B cell (primary cell): ENCODE measurements at regions not wholly inside any gene's neighbourhood (a gene's known extent, or its start where the extent isn't known, plus 50 kb on each side); places are given as distances from the start of the nearest gene placed in this dataset.

ENCODE experiments used
- ATAC-seq: fragments of 200-7000 bp; cut with Tn5 transposase; one replicate; pipeline ENCODE4 v1.10.0; 2021; ENCODE audit warnings: low read depth, mild to moderate bottlenecking, moderate number of reproducible peaks, moderate library complexity
- CTCF ChIA-PET: fragments of 350-600 bp; sonication (Branson Sonifier 250); formaldehyde crosslinking; loops from one replicate; lab custom pipeline; 2021; ENCODE audit warnings: antibody characterized with exemption, inconsistent platforms; lab: Charles Lee
- POLR2A ChIA-PET: fragments of 350-600 bp; sonication (Branson Sonifier 250); formaldehyde crosslinking; loops from one replicate; lab custom pipeline; 2021; ENCODE audit warnings: antibody characterized with exemption; lab: Charles Lee
- DNase-seq: peaks from one replicate; pipeline ENCODE4 v3.0.0; 2013
- H2AFZ ChIP-seq: 2 replicates; pipeline ENCODE4 v1.6.1; 2012; ENCODE audit warnings: mild to moderate bottlenecking, low read depth, low read length; ENCODE audit not compliant: insufficient read depth, poor library complexity, severe bottlenecking
- H3K27ac ChIP-seq, 2 donors: 1 replicate in 1 of 2; 2 replicates in 1 of 2; pipeline ENCODE4 v1.5.1; 2012 to 2013; ENCODE audit warnings: low read length in 2 of 2, mild to moderate bottlenecking in 2 of 2, moderate library complexity in 1 of 2
- H3K27me3 ChIP-seq, 4 experiments: fragments of 200-600 bp in 1 of 4; sonication (generic) in 1 of 4; replicated peaks in 1 of 4; 1 replicate in 2 of 4; 2 replicates in 2 of 4; pipeline versions ENCODE4 v1.6.1 to v1.7.0; 2013 to 2016; ENCODE audit warnings: low read length in 3 of 4, mild to moderate bottlenecking in 2 of 4, mixed read lengths in 1 of 4, moderate library complexity in 1 of 4; ENCODE audit not compliant: insufficient read depth in 4 of 4, control insufficient read depth in 3 of 4; ENCODE audit errors: control extremely low read depth in 1 of 4
- H3K36me3 ChIP-seq, 2 experiments: replicated peaks in 1 of 2; 1 replicate in 1 of 2; 2 replicates in 1 of 2; pipeline versions ENCODE4 v1.6.1 to v1.7.1; 2013; ENCODE audit warnings: low read length in 1 of 2; ENCODE audit not compliant: insufficient read depth in 2 of 2, control insufficient read depth in 1 of 2; ENCODE audit errors: control extremely low read depth in 1 of 2, extremely low read depth in 1 of 2
- H3K4me1 ChIP-seq, 2 donors: fragments of 200-600 bp in 1 of 2; sonication (generic) in 1 of 2; 1 replicate in 1 of 2; 2 replicates in 1 of 2; pipeline versions ENCODE4 v1.5.1 to v1.6.1; 2013 to 2017; ENCODE audit warnings: low read length in 2 of 2; ENCODE audit not compliant: control insufficient read depth in 2 of 2, insufficient read depth in 2 of 2
- H3K4me2 ChIP-seq: replicated peaks from 2 replicates; pipeline ENCODE3; 2012; ENCODE audit warnings: mild to moderate bottlenecking, low read depth, low read length; ENCODE audit not compliant: poor library complexity, severe bottlenecking
- H3K4me3 ChIP-seq, 5 experiments: fragments of 200-600 bp in 1 of 5; sonication (generic) in 1 of 5; 1 replicate in 3 of 5; 2 replicates in 2 of 5; pipeline versions ENCODE4 v1.5.1 to v1.7.0; 2011 to 2016; ENCODE audit warnings: low read length in 4 of 5, mild to moderate bottlenecking in 4 of 5, low read depth in 2 of 5, control low read depth in 1 of 5, moderate library complexity in 1 of 5; ENCODE audit not compliant: insufficient read depth in 1 of 5; ENCODE audit errors: control extremely low read depth in 1 of 5, extremely low read depth in 1 of 5
- H3K79me2 ChIP-seq: fragments of 200-600 bp; sonication (generic); one replicate; pipeline ENCODE4 v1.6.0; 2016; ENCODE audit warnings: low read length; ENCODE audit not compliant: control insufficient read depth, insufficient read depth
- H3K9ac ChIP-seq: fragments of 200-600 bp; sonication (generic); 2 replicates; pipeline ENCODE4 v1.6.1; 2017; ENCODE audit warnings: mild to moderate bottlenecking, low read length, moderate library complexity
- H3K9me3 ChIP-seq, 3 donors: one replicate each; pipeline versions ENCODE4 v1.6.1 to v1.7.1; 2013; ENCODE audit warnings: low read length in 2 of 3; ENCODE audit not compliant: control insufficient read depth in 2 of 3, insufficient read depth in 1 of 3; ENCODE audit errors: control extremely low read depth in 1 of 3
- H4K20me1 ChIP-seq: 2 replicates; pipeline ENCODE4 v1.6.0; 2012; ENCODE audit warnings: mild to moderate bottlenecking, low read length; ENCODE audit not compliant: insufficient read depth, control insufficient read depth, poor library complexity, severe bottlenecking
- H3K27ac Mint-ChIP-seq: one replicate; pipeline ENCODE4 v1.8.0; 2021; ENCODE audit warnings: mixed read lengths
- H3K27me3 Mint-ChIP-seq: one replicate; pipeline ENCODE4 v1.8.0; 2021; ENCODE audit warnings: mixed read lengths
- H3K4me1 Mint-ChIP-seq: one replicate; pipeline ENCODE4 v1.8.0; 2021; ENCODE audit warnings: mixed read lengths
- H3K4me3 Mint-ChIP-seq: one replicate; pipeline ENCODE4 v1.8.0; 2021; ENCODE audit warnings: mixed read lengths
- H3K9me3 Mint-ChIP-seq: one replicate; pipeline ENCODE4 v1.8.0; 2022; ENCODE audit warnings: mixed read lengths; ENCODE audit not compliant: insufficient read depth
- CTCF ChIP-seq: fragments of 200-600 bp; IDR thresholded peaks from one replicate; pipeline ENCODE4 v1.8.0; 2022; ENCODE audit warnings: antibody characterized with exemption, mild to moderate bottlenecking
- EZH2 ChIP-seq: IDR thresholded peaks from 2 replicates; pipeline ENCODE4 v1.6.1; 2012; ENCODE audit warnings: borderline replicate concordance, low read depth, mild to moderate bottlenecking, moderate library complexity, low read length; ENCODE audit not compliant: insufficient read depth, poor library complexity, severe bottlenecking
- WGBS: methylation state at CpG from one replicate; pipeline ENCODE4 v1.1.5; 2013; ENCODE audit warnings: missing lambda C conversion rate; ENCODE audit not compliant: insufficient coverage; 5-methylcytosine and 5-hydroxymethylcytosine counted together
- intact Hi-C: fragments of 100-400 bp; cut with micrococcal nuclease; formaldehyde crosslinking; loops from one replicate; pipeline ENCODE4 v1.10.0; 2022

GRCh38 chr7:433558-433957 is 86.1 kb downstream of the PDGFA start:
- 84% methylated on average over 9 of the region's 13 CpGs for WGBS

More at GRCh38 chr7:433558-433957, 86.1 kb downstream of the PDGFA start:
- intact Hi-C loops, result no loop called here
- Histone ChIP-seq H4K20me1 (no peaks in the 10 kb centered on the region), H3K27ac (no peak overlapping the region), H3K9me3 (peaks cover 0 to 24% (median 0%) of the 10 kb centered on the region in 3 donors), H2AFZ (no peak overlapping the region), H3K79me2 (no peaks in the 10 kb centered on the region), H3K9ac (no peak overlapping the region), H3K4me2 (no peak overlapping the region), H3K4me1 (no peaks in the 10 kb centered on the region), H3K27me3 (peaks cover 0 to 2% (median 0%) of the 10 kb centered on the region in 4 experiments), H3K4me3 (no peak overlapping the region), H3K36me3 (no peaks in the 10 kb centered on the region)
- peaks cover 6% of the 10 kb centered on the region for H3K27me3 Mint-ChIP-seq
- no peak overlapping the region for H3K27ac Mint-ChIP-seq
- ChIA-PET CTCF (no interaction called here), POLR2A (no interaction called here)
- H3K4me1 Mint-ChIP-seq, result no peaks in the 10 kb centered on the region
- TF ChIP-seq CTCF (no peak), EZH2 (no peak)
- H3K4me3 Mint-ChIP-seq, result no peak overlapping the region
- no peak for ATAC-seq
- H3K9me3 Mint-ChIP-seq, result no peaks in the 10 kb centered on the region
- DNase-seq, result no peak
